ENCODE measurements at regions not wholly inside any gene's neighbourhood (a gene's known extent, or its start where the extent isn't known, plus 50 kb on each side); places are given as distances from the start of the nearest gene placed in this dataset.
A peak's percentile ranks its signal among the peaks of the same experiment; 100 is the strongest.

GRCh38 chr13:80215368-80215767 is 125.6 kb downstream of the SPRY2 start:
- TF ChIP-seq GATA3 (IDR thresholded peaks at IDR 0.05; ENCODE audit: low read depth, low read length) (no peak), GATA2 (IDR thresholded peaks at IDR 0.05; ENCODE audit: low read depth, low read length) (no peak)

GRCh38 chr13:80214521-80214991 is 126.4 kb downstream of the SPRY2 start:
- TF ChIP-seq GATA2 (IDR thresholded peaks at IDR 0.05; ENCODE audit: low read depth, low read length) (peak; percentile 14; the same call in 1 of the 2 replicates), GATA3 (IDR thresholded peaks at IDR 0.05; ENCODE audit: low read depth, low read length) (0 out of 2 replicates have a peak, but pooled peaks have one; percentile 45)

DNA sequence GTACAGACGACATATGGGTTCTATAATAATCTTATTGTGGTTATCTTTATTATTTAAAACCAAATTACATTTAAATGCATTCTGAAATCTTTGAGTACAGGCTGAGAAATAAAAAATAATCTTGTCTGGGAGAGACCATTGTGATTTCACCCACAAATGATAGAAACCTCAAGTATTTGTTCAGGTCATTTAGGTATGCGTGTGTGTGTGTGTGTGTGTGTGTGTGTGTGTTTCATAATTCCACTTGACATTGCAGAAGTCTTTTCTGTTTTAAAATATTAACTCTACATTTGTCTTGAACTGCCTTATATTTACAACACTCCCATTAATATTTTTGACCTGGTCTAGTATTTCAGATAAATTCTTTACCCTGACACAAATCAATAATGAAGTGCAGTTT is 126.9 kb downstream of the SPRY2 start:
- no peak for TF ChIP-seq GATA3 (IDR thresholded peaks at IDR 0.05; ENCODE audit: low read depth, low read length)
- no peak for TF ChIP-seq GATA2 (IDR thresholded peaks at IDR 0.05; ENCODE audit: low read depth, low read length)

- no peak for TF ChIP-seq GATA2 (IDR thresholded peaks at IDR 0.05; ENCODE audit: low read depth, low read length)
- TF ChIP-seq GATA3 (IDR thresholded peaks at IDR 0.05; ENCODE audit: low read depth, low read length), result no peak
Measured at GRCh38 chr13:80213201-80213600, 127.7 kb downstream of the SPRY2 start.

- TF ChIP-seq GATA3 (IDR thresholded peaks at IDR 0.05; ENCODE audit: low read depth, low read length), result no peak
- no peak for TF ChIP-seq GATA2 (IDR thresholded peaks at IDR 0.05; ENCODE audit: low read depth, low read length)
Measured at GRCh38 chr13:80211566-80211965, 129.4 kb downstream of the SPRY2 start.

DNA sequence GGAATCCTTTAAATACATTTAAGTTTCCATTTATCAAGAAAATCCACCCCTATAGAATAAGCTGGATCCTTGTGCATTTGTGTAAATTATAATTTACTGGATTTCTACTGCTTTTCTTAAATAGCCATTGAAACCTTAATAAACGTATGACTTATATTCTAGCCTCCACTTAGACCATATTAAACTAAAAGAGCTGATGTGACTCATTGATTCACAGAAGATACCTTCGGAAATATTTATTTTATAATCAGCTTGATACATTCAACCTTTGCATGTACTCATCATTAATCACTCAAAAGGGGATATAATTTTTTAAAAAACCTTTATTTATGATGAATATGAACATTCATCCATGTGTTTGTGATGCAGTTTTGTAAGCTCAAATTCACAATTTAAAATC is 136.3 kb downstream of the SPRY2 start:
- no peak for TF ChIP-seq GATA3 (IDR thresholded peaks at IDR 0.05; ENCODE audit: low read depth, low read length)
- TF ChIP-seq GATA2 (IDR thresholded peaks at IDR 0.05; ENCODE audit: low read depth, low read length), result no peak

- TF ChIP-seq GATA3 (IDR thresholded peaks at IDR 0.05; ENCODE audit: low read depth, low read length) (no peak), GATA2 (IDR thresholded peaks at IDR 0.05; ENCODE audit: low read depth, low read length) (no peak)
Measured at GRCh38 chr13:80203496-80203895, 137.4 kb downstream of the SPRY2 start.

DNA sequence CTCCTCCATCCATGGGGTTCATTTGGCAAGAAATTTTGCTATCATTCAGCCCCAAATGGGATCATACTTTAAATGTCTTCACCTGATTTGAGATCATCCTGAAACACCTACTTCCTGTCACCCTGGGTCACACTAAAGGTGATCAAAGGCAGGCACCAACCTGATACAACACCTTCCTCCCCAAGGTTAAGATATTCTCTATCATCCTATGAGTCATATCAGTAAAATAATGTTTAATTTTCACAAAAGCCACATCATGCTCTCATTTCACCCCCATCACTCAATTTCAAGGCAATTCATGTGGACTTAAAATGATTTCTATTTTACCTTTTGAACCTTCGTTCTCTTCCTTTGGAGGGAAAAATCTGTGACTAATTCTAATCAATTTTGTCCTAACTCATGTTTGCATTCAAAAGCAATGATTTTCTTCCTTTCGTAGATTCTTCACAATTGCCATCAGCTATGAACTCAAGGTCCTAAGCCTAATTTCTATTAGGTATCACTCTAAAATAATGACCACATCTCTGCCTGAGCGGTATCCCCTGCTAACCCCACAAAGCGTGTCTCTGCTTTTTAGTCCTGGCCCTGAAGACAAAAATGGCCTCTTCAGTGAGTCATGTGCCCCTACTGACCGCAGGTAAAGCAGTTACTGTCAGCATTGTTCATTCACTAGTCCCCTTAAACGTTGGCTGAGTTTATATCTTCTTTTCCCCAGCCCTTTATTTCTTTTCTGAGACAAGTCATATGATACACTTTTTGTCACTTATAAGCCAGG is 139.0 kb downstream of the SPRY2 start:
- TF ChIP-seq GATA2 (IDR thresholded peaks at IDR 0.05; ENCODE audit: low read depth, low read length) (no peak), GATA3 (IDR thresholded peaks at IDR 0.05; ENCODE audit: low read depth, low read length) (no peak)

- no peak for TF ChIP-seq GATA2 (IDR thresholded peaks at IDR 0.05; ENCODE audit: low read depth, low read length)
- no peak for TF ChIP-seq GATA3 (IDR thresholded peaks at IDR 0.05; ENCODE audit: low read depth, low read length)
Measured at GRCh38 chr13:80199585-80200292, 141.2 kb downstream of the SPRY2 start.

GRCh38 chr13:80199067-80199466 is 141.9 kb downstream of the SPRY2 start:
- TF ChIP-seq GATA3 (IDR thresholded peaks at IDR 0.05; ENCODE audit: low read depth, low read length) (no peak), GATA2 (IDR thresholded peaks at IDR 0.05; ENCODE audit: low read depth, low read length) (no peak)

GRCh38 chr13:80196756-80197155 is 144.2 kb downstream of the SPRY2 start:
- no peak for TF ChIP-seq GATA2 (IDR thresholded peaks at IDR 0.05; ENCODE audit: low read depth, low read length)
- TF ChIP-seq GATA3 (IDR thresholded peaks at IDR 0.05; ENCODE audit: low read depth, low read length), result no peak

DNA sequence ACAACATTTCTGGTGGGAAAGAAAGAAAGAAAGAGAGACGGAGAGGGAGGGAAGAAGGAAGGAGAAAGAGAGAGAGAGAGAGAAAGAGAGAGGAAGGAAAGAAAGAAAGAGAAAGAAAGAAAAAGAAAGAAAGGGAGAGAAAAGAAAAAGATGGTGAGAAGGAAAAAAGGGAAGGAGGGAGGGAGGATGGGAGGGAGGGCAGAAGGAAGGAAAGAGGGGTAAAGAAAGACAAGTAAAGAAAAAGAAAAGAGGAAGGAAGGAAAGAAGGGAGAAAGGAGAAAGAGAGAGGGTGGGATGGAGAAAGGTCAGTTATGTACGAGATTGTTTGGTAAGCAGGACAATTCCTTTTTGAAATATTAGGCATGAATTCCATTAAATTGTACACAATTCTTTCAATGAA is 145.3 kb downstream of the SPRY2 start:
- TF ChIP-seq GATA3 (IDR thresholded peaks at IDR 0.05; ENCODE audit: low read depth, low read length), result no peak
- no peak for TF ChIP-seq GATA2 (IDR thresholded peaks at IDR 0.05; ENCODE audit: low read depth, low read length)

- TF ChIP-seq GATA3 (IDR thresholded peaks at IDR 0.05; ENCODE audit: low read depth, low read length), result no peak
- no peak for TF ChIP-seq GATA2 (IDR thresholded peaks at IDR 0.05; ENCODE audit: low read depth, low read length)
Measured at GRCh38 chr13:80189889-80190597, 150.9 kb downstream of the SPRY2 start.

- TF ChIP-seq GATA2 (IDR thresholded peaks at IDR 0.05; ENCODE audit: low read depth, low read length) (no peak), GATA3 (IDR thresholded peaks at IDR 0.05; ENCODE audit: low read depth, low read length) (no peak)
Measured at GRCh38 chr13:80180740-80181355, 160.1 kb downstream of the SPRY2 start.
